Sigmoid colon (tissue), 6 donors: ENCODE measurements at regions not wholly inside any gene's neighbourhood (a gene's known extent, or its start where the extent isn't known, plus 50 kb on each side); places are given as distances from the start of the nearest gene placed in this dataset.

Experiments used
- DNase-seq: peaks from one replicate; pipeline ENCODE4 v3.0.0-alpha.2; 2019
- H3K27ac ChIP-seq, 4 donors: fragments of 200-600 bp; sonication (generic); one replicate each; pipeline ENCODE4 v1.5.1; 2016 to 2019; ENCODE audit warnings: mild to moderate bottlenecking in 1 of 4
- H3K27me3 ChIP-seq, 3 donors: fragments of 200-600 bp; sonication (generic); one replicate each; pipeline ENCODE4 v1.5.1; 2019; ENCODE audit warnings: mild to moderate bottlenecking in 1 of 3
- H3K36me3 ChIP-seq, 4 donors: fragments of 200-600 bp; sonication (generic); one replicate each; pipeline ENCODE4 v1.5.1; 2016 to 2019
- H3K4me1 ChIP-seq, 4 donors: fragments of 200-600 bp; sonication (generic); one replicate each; pipeline ENCODE4 v1.5.1; 2017 to 2019
- H3K4me3 ChIP-seq, 4 donors: fragments of 200-600 bp; sonication (generic); one replicate each; pipeline ENCODE4 v1.5.1; 2017 to 2019; ENCODE audit warnings: mild to moderate bottlenecking in 2 of 4, moderate library complexity in 1 of 4
- H3K9me3 ChIP-seq, 4 donors: fragments of 200-600 bp in 3 of 4; sonication (generic) in 3 of 4; one replicate each; pipeline versions ENCODE4 v1.5.1 to v1.6.1; 2013 to 2019
- CTCF ChIP-seq, 4 experiments: fragments of 450-650 bp in 3 of 4; fragments of 200-600 bp in 1 of 4; IDR thresholded peaks; one replicate each; pipeline ENCODE4 v1.5.1; 2016 to 2019; ENCODE audit warnings: antibody characterized with exemption in 4 of 4, mild to moderate bottlenecking in 3 of 4, moderate library complexity in 2 of 4
- EP300 ChIP-seq, 4 donors: sonication (generic); formaldehyde crosslinking; IDR thresholded peaks; one replicate each; pipeline ENCODE4 v1.6.1; 2017; ENCODE audit warnings: antibody characterized with exemption in 4 of 4
- POLR2A ChIP-seq, 2 donors: fragments of 450-650 bp; IDR thresholded peaks; one replicate each; pipeline ENCODE4 v1.6.1; 2016; ENCODE audit warnings: antibody characterized with exemption in 2 of 2, mild to moderate bottlenecking in 2 of 2, moderate library complexity in 2 of 2
- POLR2AphosphoS5 ChIP-seq, 4 donors: sonication (generic); formaldehyde crosslinking; IDR thresholded peaks; one replicate each; pipeline ENCODE4 v1.6.1; 2017; ENCODE audit warnings: antibody characterized with exemption in 4 of 4
- WGBS, 2 donors: extraction: QIAGEN DNeasy Blood & Tissue Kit; methylation state at CpG; one replicate each; pipeline ENCODE4 v1.1.7; 2013; 5-methylcytosine and 5-hydroxymethylcytosine counted together
- intact Hi-C: fragments of 100-400 bp; cut with DNase I; formaldehyde crosslinking; loops from one replicate; pipeline ENCODE4 v1.15.1; 2023
- donor health status: healthy with polysubstance abuse.
- donor health status: healthy.

DNA sequence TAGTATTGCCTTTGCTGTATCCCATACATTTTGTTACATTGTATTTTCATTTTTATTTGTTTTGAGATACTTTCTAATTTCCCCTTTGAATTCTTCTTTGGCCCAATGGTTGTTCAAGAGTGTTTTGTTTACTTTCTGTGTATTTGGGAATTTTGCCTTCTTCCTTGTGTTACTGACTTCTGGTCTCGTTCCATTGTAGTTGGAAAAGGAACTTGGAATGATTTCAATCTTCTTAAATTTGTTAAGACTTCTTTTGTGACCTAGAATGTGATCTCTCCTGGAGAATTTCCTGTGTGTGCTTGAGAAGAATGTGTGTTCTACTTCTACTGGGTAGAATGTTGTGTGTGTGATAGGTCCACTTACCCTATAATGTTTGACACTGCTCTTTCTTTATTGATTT, 304.4 kb upstream of the RTL1 start:
- intact Hi-C loops, result no loop called here
- no peak overlapping the region for H3K27ac ChIP-seq

DNA sequence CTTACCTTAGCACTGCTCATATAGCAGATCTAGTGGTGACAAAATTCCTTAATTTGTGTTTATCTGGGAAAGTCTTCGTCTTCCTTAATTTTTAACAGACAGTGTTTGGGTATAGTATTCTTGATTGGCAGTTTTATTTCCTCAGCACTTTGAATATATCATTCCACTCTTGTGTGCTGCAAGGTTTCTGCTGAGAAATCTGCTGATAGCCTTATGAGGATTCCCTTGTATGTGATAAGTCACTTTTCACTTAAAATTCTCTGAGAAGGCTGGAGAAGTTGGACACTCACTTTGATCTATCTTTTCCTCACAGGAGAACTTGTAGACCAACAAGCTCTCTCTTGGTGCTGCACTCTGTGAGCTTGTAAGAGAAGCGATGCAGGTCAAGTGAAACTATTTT, 306.1 kb upstream of the RTL1 start:
- H3K4me3 ChIP-seq, result no peak overlapping the region
- no peak overlapping the region for H3K27ac ChIP-seq
- no peaks in the 10 kb centered on the region for H3K36me3 ChIP-seq
- peaks cover 0 to 18% (median 4%) of the 10 kb centered on the region in 4 donors for H3K9me3 ChIP-seq
- no peak for TF ChIP-seq POLR2A (IDR thresholded peaks at IDR 0.05)
- no peak for TF ChIP-seq CTCF (IDR thresholded peaks at IDR 0.05)
- TF ChIP-seq EP300 (IDR thresholded peaks at IDR 0.05), result no peak
- no peak for TF ChIP-seq POLR2AphosphoS5 (IDR thresholded peaks at IDR 0.05)
- DNase-seq, result no peak
- H3K27me3 ChIP-seq, result no peaks in the 10 kb centered on the region
- 87 to 88% methylated on average over 2 of the region's 2 CpGs for WGBS, 2 donors
- peaks cover 0 to 3% (median 0%) of the 10 kb centered on the region in 4 donors for H3K4me1 ChIP-seq
- intact Hi-C loops, result no loop called here

More for the DNA sequence above, 304.4 kb upstream of the RTL1 start:
- WGBS, 2 donors, result 56 to 68% methylated on average over 1 of the region's 1 CpG
- H3K4me3 ChIP-seq, result no peak overlapping the region
- H3K4me1 ChIP-seq, result peaks cover 0 to 3% (median 0%) of the 10 kb centered on the region in 4 donors
- H3K36me3 ChIP-seq, result no peaks in the 10 kb centered on the region
- H3K9me3 ChIP-seq, result peaks cover 0 to 18% (median 4%) of the 10 kb centered on the region in 4 donors
- H3K27me3 ChIP-seq, result no peaks in the 10 kb centered on the region
- DNase-seq, result no peak
- TF ChIP-seq POLR2AphosphoS5 (IDR thresholded peaks at IDR 0.05) (no peak), POLR2A (IDR thresholded peaks at IDR 0.05) (no peak), CTCF (IDR thresholded peaks at IDR 0.05) (no peak)

GRCh38 chr14:101215266-101215665, 311.7 kb upstream of the RTL1 start:
- Histone ChIP-seq H3K27me3 (no peaks in the 10 kb centered on the region), H3K4me3 (no peak overlapping the region), H3K36me3 (no peaks in the 10 kb centered on the region), H3K27ac (no peak overlapping the region), H3K4me1 (peaks cover 0 to 29% (median 18%) of the 10 kb centered on the region in 4 donors), H3K9me3 (peaks cover 0 to 4% (median 2%) of the 10 kb centered on the region in 4 donors)
- peak; percentile 53 for DNase-seq
- WGBS, 2 donors, result 90% methylated on average over 5 of the region's 5 CpGs
- intact Hi-C loops, result no loop called here
- no peak for TF ChIP-seq CTCF (IDR thresholded peaks at IDR 0.05)
- TF ChIP-seq POLR2A (IDR thresholded peaks at IDR 0.05), result no peak
- no peak for TF ChIP-seq EP300 (IDR thresholded peaks at IDR 0.05)
- TF ChIP-seq POLR2AphosphoS5 (IDR thresholded peaks at IDR 0.05), result no peak

DNA sequence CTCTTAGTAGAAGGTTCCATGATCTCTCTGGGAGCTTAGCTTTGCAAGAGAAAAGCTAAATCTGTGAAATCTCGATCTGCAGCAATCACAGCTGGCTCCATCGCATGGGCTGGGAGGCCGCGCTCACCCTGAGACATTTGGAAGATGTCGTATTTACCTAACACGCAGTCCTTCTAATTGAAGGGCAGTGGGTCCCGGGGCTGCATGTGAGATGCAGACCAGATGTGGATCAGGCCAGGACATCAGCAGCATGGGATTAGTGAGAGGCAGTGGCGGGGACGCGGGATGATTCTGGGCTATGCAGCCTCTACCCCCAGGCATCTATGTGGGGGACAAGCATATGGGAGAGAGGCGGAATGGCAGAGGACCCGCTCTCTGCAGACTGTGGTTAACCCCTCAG, 312.4 kb upstream of the RTL1 start:
- WGBS, 2 donors, result 84 to 88% methylated on average over 12 of the region's 12 CpGs
- DNase-seq, result peak; percentile 40
- TF ChIP-seq POLR2A (IDR thresholded peaks at IDR 0.05) (no peak), EP300 (IDR thresholded peaks at IDR 0.05) (no peak), POLR2AphosphoS5 (IDR thresholded peaks at IDR 0.05) (no peak), CTCF (IDR thresholded peaks at IDR 0.05) (no peak)
- Histone ChIP-seq H3K36me3 (no peaks in the 10 kb centered on the region), H3K4me1 (peaks cover 0 to 36% (median 24%) of the 10 kb centered on the region in 4 donors), H3K27me3 (no peaks in the 10 kb centered on the region), H3K4me3 (no peak overlapping the region), H3K27ac (no peak overlapping the region), H3K9me3 (peaks cover 0 to 4% (median 0%) of the 10 kb centered on the region in 4 donors)
- intact Hi-C loops, result no loop called here
